Stomach (tissue), 8 donors: ENCODE measurements at regions not wholly inside any gene's neighbourhood (a gene's known extent, or its start where the extent isn't known, plus 50 kb on each side); places are given as distances from the start of the nearest gene placed in this dataset.

Experiments
- DNase-seq, 2 donors: peaks; one replicate each; pipeline versions ENCODE4 v3.0.0 to v3.0.0-alpha.2; 2013 to 2019
- H3K27ac ChIP-seq, 5 donors: fragments of 200-600 bp in 4 of 5; sonication (generic) in 4 of 5; one replicate each; pipeline ENCODE4 v1.5.1; 2013 to 2019; ENCODE audit warnings: mild to moderate bottlenecking in 1 of 5, moderate library complexity in 1 of 5
- H3K27me3 ChIP-seq, 3 donors: fragments of 200-600 bp; sonication (generic); one replicate each; pipeline ENCODE4 v1.5.1; 2017 to 2019; ENCODE audit warnings: mixed run types in 1 of 3
- H3K36me3 ChIP-seq, 4 donors: fragments of 200-600 bp; sonication (generic); 1 replicate in 3 of 4; 2 replicates in 1 of 4; pipeline ENCODE4 v1.5.1; 2016 to 2019
- H3K4me1 ChIP-seq, 4 donors: fragments of 200-600 bp; sonication (generic); one replicate each; pipeline ENCODE4 v1.5.1; 2016 to 2019
- H3K4me3 ChIP-seq, 4 donors: fragments of 200-600 bp; sonication (generic) in 3 of 4; one replicate each; pipeline ENCODE4 v1.5.1; 2016 to 2019; ENCODE audit warnings: mild to moderate bottlenecking in 1 of 4
- H3K9me3 ChIP-seq, 4 donors: fragments of 200-600 bp; sonication (generic); one replicate each; pipeline ENCODE4 v1.5.1; 2016 to 2019
- EP300 ChIP-seq: sonication (generic); formaldehyde crosslinking; IDR thresholded peaks from one replicate; pipeline ENCODE4 v1.6.1; 2017; ENCODE audit warnings: antibody characterized with exemption
- POLR2A ChIP-seq, 4 donors: fragments of 450-650 bp; IDR thresholded peaks; one replicate each; pipeline ENCODE4 v1.6.1; 2016; ENCODE audit warnings: antibody characterized with exemption in 4 of 4, control low read depth in 2 of 4, mild to moderate bottlenecking in 1 of 4, moderate library complexity in 1 of 4
- POLR2AphosphoS5 ChIP-seq, 3 donors: sonication (generic); formaldehyde crosslinking; IDR thresholded peaks; one replicate each; pipeline ENCODE4 v1.6.1; 2016; ENCODE audit warnings: antibody characterized with exemption in 3 of 3
- WGBS, 5 donors: extraction: QIAGEN DNeasy Blood & Tissue Kit in 3 of 5; methylation state at CpG; one replicate each; pipeline versions ENCODE4 v1.1.5 to v1.1.7; 2013 to 2018; 5-methylcytosine and 5-hydroxymethylcytosine counted together
- intact Hi-C: fragments of 100-400 bp; cut with DNase I; formaldehyde crosslinking; loops from one replicate; pipeline ENCODE4 v1.15.1; 2023; ENCODE audit warnings: low total_unique reads
- TF ChIP-seq, protein P1 (sequence below), 7 experiments: fragments of 450-650 bp in 4 of 7; fragments of 200-600 bp in 3 of 7; sonication (generic) in 3 of 7; IDR thresholded peaks; one replicate each; pipeline ENCODE4 v1.5.1; 2016 to 2019; ENCODE audit warnings: antibody characterized with exemption in 7 of 7, control low read depth in 2 of 7, mild to moderate bottlenecking in 1 of 7
- donor health status: healthy with polysubstance abuse.
- donor health status: Bipolar disorder and iron deficiency.
- donor health status: healthy.

DNA sequence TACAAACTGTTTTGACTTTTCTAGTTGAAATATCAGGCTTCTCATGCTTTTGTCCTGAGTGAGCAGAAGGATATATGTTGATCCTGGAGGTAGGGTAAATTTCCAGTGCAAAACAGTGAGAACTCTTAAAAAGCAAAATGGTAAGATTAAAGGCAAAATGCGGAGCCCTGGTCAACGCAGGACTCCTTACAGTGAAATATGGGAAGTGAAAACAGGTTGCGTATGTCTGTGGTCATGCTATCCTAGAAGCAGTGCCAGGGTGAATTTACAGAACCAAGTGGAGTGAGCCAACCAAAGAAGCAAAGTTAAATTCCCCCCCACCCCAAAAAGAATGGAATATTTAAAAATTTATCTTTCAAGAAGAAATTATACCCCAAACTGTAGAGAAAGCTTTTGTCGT lies 256.4 kb downstream of the NR2F2 start:
- Histone ChIP-seq H3K27ac (no peak overlapping the region), H3K36me3 (no peaks in the 10 kb centered on the region), H3K9me3 (no peaks in the 10 kb centered on the region), H3K4me3 (no peak overlapping the region), H3K4me1 (peaks cover 0 to 8% (median 0%) of the 10 kb centered on the region in 4 donors), H3K27me3 (no peaks in the 10 kb centered on the region)
- DNase-seq = no peak
- intact Hi-C loops = no loop called here
- 82 to 95% (median 86%) methylated on average over 4 of the region's 4 CpGs for WGBS, 5 donors
- TF ChIP-seq EP300 (no peak), POLR2AphosphoS5 (IDR thresholded peaks at IDR 0.05) (no peak), POLR2A (IDR thresholded peaks at IDR 0.05) (no peak)
- TF ChIP-seq, protein P1, sequence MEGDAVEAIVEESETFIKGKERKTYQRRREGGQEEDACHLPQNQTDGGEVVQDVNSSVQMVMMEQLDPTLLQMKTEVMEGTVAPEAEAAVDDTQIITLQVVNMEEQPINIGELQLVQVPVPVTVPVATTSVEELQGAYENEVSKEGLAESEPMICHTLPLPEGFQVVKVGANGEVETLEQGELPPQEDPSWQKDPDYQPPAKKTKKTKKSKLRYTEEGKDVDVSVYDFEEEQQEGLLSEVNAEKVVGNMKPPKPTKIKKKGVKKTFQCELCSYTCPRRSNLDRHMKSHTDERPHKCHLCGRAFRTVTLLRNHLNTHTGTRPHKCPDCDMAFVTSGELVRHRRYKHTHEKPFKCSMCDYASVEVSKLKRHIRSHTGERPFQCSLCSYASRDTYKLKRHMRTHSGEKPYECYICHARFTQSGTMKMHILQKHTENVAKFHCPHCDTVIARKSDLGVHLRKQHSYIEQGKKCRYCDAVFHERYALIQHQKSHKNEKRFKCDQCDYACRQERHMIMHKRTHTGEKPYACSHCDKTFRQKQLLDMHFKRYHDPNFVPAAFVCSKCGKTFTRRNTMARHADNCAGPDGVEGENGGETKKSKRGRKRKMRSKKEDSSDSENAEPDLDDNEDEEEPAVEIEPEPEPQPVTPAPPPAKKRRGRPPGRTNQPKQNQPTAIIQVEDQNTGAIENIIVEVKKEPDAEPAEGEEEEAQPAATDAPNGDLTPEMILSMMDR (IDR thresholded peaks at IDR 0.05) = no peak

DNA sequence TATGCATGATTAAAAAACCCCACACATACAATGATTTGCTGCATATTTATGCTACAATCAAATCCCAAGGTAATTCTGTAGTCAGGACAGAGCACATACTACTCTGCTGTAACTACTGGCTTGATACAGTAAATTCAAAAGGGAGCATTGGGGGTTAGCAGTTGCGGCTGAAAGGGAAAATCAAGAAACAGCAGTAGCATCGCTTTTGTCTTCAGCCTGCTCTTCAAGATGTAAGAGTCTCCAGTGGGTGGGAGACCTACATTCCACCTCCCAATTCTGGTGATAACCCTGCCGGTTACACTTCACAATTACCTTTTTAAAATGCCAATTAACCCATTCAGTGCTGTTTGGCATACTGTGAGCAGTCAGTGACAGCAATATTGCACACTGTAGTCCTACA lies 259.4 kb downstream of the NR2F2 start:
- H3K36me3 ChIP-seq = no peaks in the 10 kb centered on the region
- no peak for DNase-seq
- H3K27ac ChIP-seq = no peak overlapping the region
- H3K4me1 ChIP-seq = peaks cover 0 to 8% (median 0%) of the 10 kb centered on the region in 4 donors
- H3K4me3 ChIP-seq = no peak overlapping the region
- H3K9me3 ChIP-seq = no peaks in the 10 kb centered on the region
- H3K27me3 ChIP-seq = no peaks in the 10 kb centered on the region
- TF ChIP-seq POLR2A (IDR thresholded peaks at IDR 0.05) (no peak), POLR2AphosphoS5 (IDR thresholded peaks at IDR 0.05) (no peak), EP300 (no peak)
- TF ChIP-seq, protein P1 (IDR thresholded peaks at IDR 0.05) = no peak
- intact Hi-C loops = no loop called here
- WGBS, 5 donors = 55 to 71% (median 67%) methylated on average over 3 of the region's 3 CpGs

GRCh38 chr15:96593735-96594134 lies 263.2 kb downstream of the NR2F2 start:
- Histone ChIP-seq H3K36me3 (no peaks in the 10 kb centered on the region), H3K4me1 (no peaks in the 10 kb centered on the region), H3K9me3 (no peaks in the 10 kb centered on the region), H3K27ac (no peak overlapping the region), H3K27me3 (no peaks in the 10 kb centered on the region), H3K4me3 (peak overlapping the region in 3 of 4 donors; percentile 10 to 37 (median 25))
- 21 to 52% (median 35%) methylated on average over 7 of the region's 7 CpGs for WGBS, 5 donors
- intact Hi-C loops = no loop called here
- DNase-seq = peak in 1 of 2 donors; percentile 17
- TF ChIP-seq POLR2A (IDR thresholded peaks at IDR 0.05) (no peak), POLR2AphosphoS5 (IDR thresholded peaks at IDR 0.05) (no peak), EP300 (no peak)
- TF ChIP-seq, protein P1 (IDR thresholded peaks at IDR 0.05) = no peak

DNA sequence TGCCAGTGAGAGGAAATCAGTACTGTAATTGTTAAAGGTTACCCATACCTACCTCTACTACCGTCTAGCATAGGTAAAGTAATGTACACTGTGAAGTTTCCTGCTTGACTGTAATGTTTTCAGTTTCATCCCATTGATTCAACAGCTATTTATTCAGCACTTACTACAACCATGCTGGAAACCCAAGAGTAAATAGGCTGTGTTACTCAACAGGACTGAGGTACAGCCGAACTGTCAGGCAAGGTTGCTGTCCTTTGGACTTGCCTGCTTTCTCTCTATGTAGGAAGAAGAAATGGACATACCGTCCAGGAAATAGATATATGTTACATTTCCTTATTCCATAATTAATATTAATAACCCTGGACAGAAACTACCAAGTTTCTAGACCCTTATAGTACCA lies 265.5 kb downstream of the NR2F2 start:
- no peaks in the 10 kb centered on the region for H3K4me1 ChIP-seq
- no peak overlapping the region for H3K27ac ChIP-seq
- TF ChIP-seq POLR2AphosphoS5 (IDR thresholded peaks at IDR 0.05) (no peak), EP300 (no peak), POLR2A (IDR thresholded peaks at IDR 0.05) (no peak)
- TF ChIP-seq, protein P1 (IDR thresholded peaks at IDR 0.05) = no peak
- intact Hi-C loops = no loop called here
- no peak overlapping the region for H3K4me3 ChIP-seq
- no peak for DNase-seq
- 73 to 75% (median 74%) methylated on average over 3 of the region's 3 CpGs for WGBS, 5 donors
- H3K36me3 ChIP-seq = no peaks in the 10 kb centered on the region
- no peaks in the 10 kb centered on the region for H3K9me3 ChIP-seq
- no peaks in the 10 kb centered on the region for H3K27me3 ChIP-seq
